ENCODE measurements at regions not wholly inside any gene's neighbourhood (a gene's known extent, or its start where the extent isn't known, plus 50 kb on each side); places are given as distances from the start of the nearest gene placed in this dataset.

- Histone ChIP-seq H3K4me3 (no peak overlapping the region), H3K4me1 (replicated peaks in 1 of 2) (peaks cover 0 to 9% of the 10 kb centered on the region in 2 donors), H3K27ac (no peak overlapping the region)
- in situ Hi-C loops (cut with MboI; ENCODE audit: low pct_unique_long_range_greater_than_20kb in 2 of 9, low sequenced_read_pairs in 9 of 9, unreplicated experiment in 9 of 9) = no loop called here
- peak in 2 of 8 experiments; percentile 22 to 25 for ATAC-seq (replicated peaks in 6 of 8)
- WGBS, 10 experiments = 0 to 88% (median 50%) methylated on average over 1 to 2 of the region's 8 CpGs; no CpG with 5 or more reads in 6 of the 10 experiments
These were observed 55.5 kb upstream of the MRPS22 start for GRCh38 chr3:139288266-139288821.

- in situ Hi-C loops (cut with MboI; ENCODE audit: low pct_unique_long_range_greater_than_20kb in 2 of 9, low sequenced_read_pairs in 9 of 9, unreplicated experiment in 9 of 9) = no loop called here
- WGBS, 10 experiments = 81 to 100% (median 88%) methylated on average over 1 to 5 of the region's 6 CpGs; no CpG with 5 or more reads in 6 of the 10 experiments
- Histone ChIP-seq H3K4me1 (replicated peaks in 1 of 2) (peaks cover 0 to 12% of the 10 kb centered on the region in 2 donors), H3K4me3 (no peak overlapping the region), H3K27ac (no peak overlapping the region)
- ATAC-seq (replicated peaks in 6 of 8) = peak in 1 of 8 experiments; percentile 22
These were observed 53.8 kb upstream of the MRPS22 start for GRCh38 chr3:139289860-139290524.

- no peak overlapping the region for H3K27ac ChIP-seq
- in situ Hi-C loops (cut with MboI; ENCODE audit: low pct_unique_long_range_greater_than_20kb in 2 of 9, low sequenced_read_pairs in 9 of 9, unreplicated experiment in 9 of 9) = no loop called here
- no peak overlapping the region for H3K4me3 ChIP-seq
- WGBS, 10 experiments = 18 to 100% (median 78%) methylated on average over 1 to 4 of the region's 4 CpGs; no CpG with 5 or more reads in 1 of the 10 experiments
- H3K4me1 ChIP-seq (replicated peaks in 1 of 2) = peaks cover 0 to 12% of the 10 kb centered on the region in 2 donors
- no peak for ATAC-seq (replicated peaks in 6 of 8)
These were observed 52.4 kb upstream of the MRPS22 start for GRCh38 chr3:139291276-139292051.

- ATAC-seq (replicated peaks in 6 of 8) = no peak
- Histone ChIP-seq H3K27ac (no peak overlapping the region), H3K4me3 (no peak overlapping the region), H3K4me1 (replicated peaks in 1 of 2) (peaks cover 0 to 12% of the 10 kb centered on the region in 2 donors)
- in situ Hi-C loops (cut with MboI; ENCODE audit: low pct_unique_long_range_greater_than_20kb in 2 of 9, low sequenced_read_pairs in 9 of 9, unreplicated experiment in 9 of 9) = no loop called here
- 24 to 95% (median 69%) methylated on average over 1 to 7 of the region's 7 CpGs; no CpG with 5 or more reads in 2 of the 10 experiments for WGBS, 10 experiments
These were observed 51.6 kb upstream of the MRPS22 start for GRCh38 chr3:139292192-139292591.

- peak overlapping the region in 1 of 2 donors; percentile 14 for H3K27ac ChIP-seq
- no peak overlapping the region for H3K4me3 ChIP-seq
- in situ Hi-C loops (cut with MboI; ENCODE audit: low pct_unique_long_range_greater_than_20kb in 2 of 9, low sequenced_read_pairs in 9 of 9, unreplicated experiment in 9 of 9) = no loop called here
- WGBS, 10 experiments = 31 to 82% (median 53%) methylated on average over 3 to 13 of the region's 15 CpGs; no CpG with 5 or more reads in 2 of the 10 experiments
- H3K4me1 ChIP-seq (replicated peaks in 1 of 2) = peaks cover 0 to 12% of the 10 kb centered on the region in 2 donors
- peak in 4 of 8 experiments; percentile 39 to 86 (median 80) for ATAC-seq (replicated peaks in 6 of 8)
These were observed 50.8 kb upstream of the MRPS22 start for GRCh38 chr3:139292711-139293664.

- WGBS, 10 experiments = 40 to 94% (median 88%) methylated on average over 1 to 2 of the region's 2 CpGs; no CpG with 5 or more reads in 6 of the 10 experiments
- peak overlapping the region in 1 of 2 donors; percentile 14 for H3K27ac ChIP-seq
- H3K4me3 ChIP-seq = no peak overlapping the region
- no peak for ATAC-seq (replicated peaks in 6 of 8)
- in situ Hi-C loops (cut with MboI; ENCODE audit: low pct_unique_long_range_greater_than_20kb in 2 of 9, low sequenced_read_pairs in 9 of 9, unreplicated experiment in 9 of 9) = no loop called here
- H3K4me1 ChIP-seq (replicated peaks in 1 of 2) = peaks cover 0 to 12% of the 10 kb centered on the region in 2 donors
These were observed 50.2 kb upstream of the MRPS22 start for GRCh38 chr3:139293665-139294023.
